ENCODE measurements at regions not wholly inside any gene's neighbourhood (a gene's known extent, or its start where the extent isn't known, plus 50 kb on each side); places are given as distances from the start of the nearest gene placed in this dataset.
"Not testable (repeated sequence)": the region's sequence is repeated elsewhere in the genome, so short reads cannot be mapped to it uniquely, and the experiment has no call there.

DNA sequence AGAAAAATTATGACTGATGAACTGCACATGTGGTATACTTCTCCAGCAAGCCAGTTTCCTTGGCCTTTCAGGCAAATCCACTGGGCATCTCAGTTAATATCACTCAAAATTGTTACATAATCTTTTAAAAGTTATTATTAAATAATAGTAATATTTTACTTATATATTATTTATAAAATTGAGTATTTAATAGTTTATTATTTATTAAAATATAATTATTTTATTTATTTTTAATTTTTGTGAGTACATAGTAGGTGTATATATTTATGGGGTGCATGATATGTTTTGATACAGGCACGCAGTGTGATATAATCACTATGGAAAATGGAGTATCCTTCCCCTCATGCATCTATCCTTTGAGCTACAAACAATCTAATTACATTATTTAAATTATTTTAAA lies 384.1 kb upstream of the LRFN5 start:
- no peaks in the 10 kb centered on the region for H3K9me3 ChIP-seq (ENCODE audit: control insufficient read depth, insufficient read depth, low read length)
- no peak for ATAC-seq
- H3K27ac Mint-ChIP-seq, result no peak overlapping the region
- H3K4me1 ChIP-seq (ENCODE audit: control insufficient read depth, insufficient read depth, low read length), result no peaks in the 10 kb centered on the region
- WGBS (ENCODE audit: insufficient coverage), result no CpG with 5 or more reads among the region's 1 CpG
- no peaks in the 10 kb centered on the region for H3K4me1 Mint-ChIP-seq
- H3K36me3 Mint-ChIP-seq, result peaks cover 6% of the 10 kb centered on the region
- TF ChIP-seq, protein P1, sequence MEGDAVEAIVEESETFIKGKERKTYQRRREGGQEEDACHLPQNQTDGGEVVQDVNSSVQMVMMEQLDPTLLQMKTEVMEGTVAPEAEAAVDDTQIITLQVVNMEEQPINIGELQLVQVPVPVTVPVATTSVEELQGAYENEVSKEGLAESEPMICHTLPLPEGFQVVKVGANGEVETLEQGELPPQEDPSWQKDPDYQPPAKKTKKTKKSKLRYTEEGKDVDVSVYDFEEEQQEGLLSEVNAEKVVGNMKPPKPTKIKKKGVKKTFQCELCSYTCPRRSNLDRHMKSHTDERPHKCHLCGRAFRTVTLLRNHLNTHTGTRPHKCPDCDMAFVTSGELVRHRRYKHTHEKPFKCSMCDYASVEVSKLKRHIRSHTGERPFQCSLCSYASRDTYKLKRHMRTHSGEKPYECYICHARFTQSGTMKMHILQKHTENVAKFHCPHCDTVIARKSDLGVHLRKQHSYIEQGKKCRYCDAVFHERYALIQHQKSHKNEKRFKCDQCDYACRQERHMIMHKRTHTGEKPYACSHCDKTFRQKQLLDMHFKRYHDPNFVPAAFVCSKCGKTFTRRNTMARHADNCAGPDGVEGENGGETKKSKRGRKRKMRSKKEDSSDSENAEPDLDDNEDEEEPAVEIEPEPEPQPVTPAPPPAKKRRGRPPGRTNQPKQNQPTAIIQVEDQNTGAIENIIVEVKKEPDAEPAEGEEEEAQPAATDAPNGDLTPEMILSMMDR (IDR thresholded peaks at IDR 0.05), result no peak
- H3K27ac ChIP-seq (ENCODE audit: low read length), result no peak overlapping the region
- no peak overlapping the region for H3K4me3 ChIP-seq (ENCODE audit: low read length)
- H3K27me3 ChIP-seq (ENCODE audit: control insufficient read depth, insufficient read depth, low read length), result no peaks in the 10 kb centered on the region
- H3K27me3 Mint-ChIP-seq (ENCODE audit: low read depth in 2 of 2), result no peaks in the 10 kb centered on the region
- H3K9me3 Mint-ChIP-seq, result peaks cover 7 to 16% of the 10 kb centered on the region in 2 donors
- intact Hi-C loops (cut with micrococcal nuclease), result no loop called here
- H3K36me3 ChIP-seq (ENCODE audit: control insufficient read depth, insufficient read depth, low read length), result no peaks in the 10 kb centered on the region
- no peak overlapping the region for H3K4me3 Mint-ChIP-seq
- DNase-seq, result no peak

DNA sequence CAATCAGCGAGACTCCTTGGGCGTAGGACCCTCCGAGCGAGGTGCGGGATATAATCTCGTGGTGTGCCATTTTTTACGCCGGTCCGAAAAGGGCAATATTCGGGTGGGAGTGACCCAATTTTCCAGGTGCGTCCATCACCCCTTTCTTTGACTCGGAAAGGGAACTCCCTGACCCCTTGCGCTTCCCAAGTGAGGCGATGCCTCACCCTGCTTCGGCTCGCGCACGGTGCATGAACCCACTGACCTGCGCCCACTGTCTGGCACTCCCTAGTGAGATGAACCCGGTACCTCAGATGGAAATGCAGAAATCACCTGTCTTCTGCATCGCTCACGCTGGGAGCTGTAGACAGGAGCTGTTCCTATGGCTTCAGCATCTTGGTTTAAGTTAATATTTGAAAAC lies 391.7 kb upstream of the LRFN5 start:
- H3K9me3 ChIP-seq (ENCODE audit: control insufficient read depth, insufficient read depth, low read length); H3K27ac Mint-ChIP-seq; H3K36me3 ChIP-seq (ENCODE audit: control insufficient read depth, insufficient read depth, low read length); H3K4me3 Mint-ChIP-seq; intact Hi-C loops (cut with micrococcal nuclease); H3K9me3 Mint-ChIP-seq; ATAC-seq; H3K4me3 ChIP-seq (ENCODE audit: low read length); DNase-seq; H3K4me1 ChIP-seq (ENCODE audit: control insufficient read depth, insufficient read depth, low read length); H3K4me1 Mint-ChIP-seq; H3K36me3 Mint-ChIP-seq; H3K27me3 Mint-ChIP-seq (ENCODE audit: low read depth in 2 of 2); H3K27ac ChIP-seq (ENCODE audit: low read length); H3K27me3 ChIP-seq (ENCODE audit: control insufficient read depth, insufficient read depth, low read length): not testable (repeated sequence)
- WGBS (ENCODE audit: insufficient coverage), result 91% methylated on average over 20 of the region's 22 CpGs

DNA sequence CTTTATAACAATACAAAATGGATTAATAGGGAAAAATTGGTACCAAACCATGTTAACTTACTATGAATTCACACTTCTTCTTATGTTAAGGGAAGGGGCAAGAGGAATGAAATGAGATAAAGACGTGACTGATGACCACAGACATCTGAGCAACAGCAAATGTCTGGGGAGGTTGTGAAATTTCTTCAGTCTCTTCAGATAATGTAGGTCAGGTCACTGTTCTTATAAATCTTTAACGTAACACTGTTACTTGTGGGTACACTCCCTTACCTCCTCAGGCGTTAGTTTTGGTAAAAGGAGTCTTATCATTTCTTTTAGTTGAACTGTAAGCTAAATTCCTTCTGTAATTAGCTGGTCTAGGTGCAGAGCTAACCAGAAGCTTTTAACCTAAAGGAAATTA lies 405.0 kb upstream of the LRFN5 start:
- intact Hi-C loops (cut with micrococcal nuclease), result no loop called here
- DNase-seq (no peak), ATAC-seq (no peak)
- Mint-ChIP-seq H3K9me3 (peaks cover 6 to 8% of the 10 kb centered on the region in 2 donors), H3K4me3 (no peak overlapping the region), H3K36me3 (no peaks in the 10 kb centered on the region), H3K27me3 (ENCODE audit: low read depth in 2 of 2) (no peaks in the 10 kb centered on the region), H3K4me1 (no peaks in the 10 kb centered on the region), H3K27ac (no peak overlapping the region)
- H3K4me1 ChIP-seq (ENCODE audit: control insufficient read depth, insufficient read depth, low read length), result no peaks in the 10 kb centered on the region
- H3K4me3 ChIP-seq (ENCODE audit: low read length), result no peak overlapping the region
- TF ChIP-seq, protein P1 (IDR thresholded peaks at IDR 0.05), result no peak
- H3K27me3 ChIP-seq (ENCODE audit: control insufficient read depth, insufficient read depth, low read length), result no peaks in the 10 kb centered on the region
- H3K27ac ChIP-seq (ENCODE audit: low read length), result no peak overlapping the region
- no peaks in the 10 kb centered on the region for H3K36me3 ChIP-seq (ENCODE audit: control insufficient read depth, insufficient read depth, low read length)
- peaks cover 3% of the 10 kb centered on the region for H3K9me3 ChIP-seq (ENCODE audit: control insufficient read depth, insufficient read depth, low read length)
- 67% methylated on average over 1 of the region's 3 CpGs for WGBS (ENCODE audit: insufficient coverage)

DNA sequence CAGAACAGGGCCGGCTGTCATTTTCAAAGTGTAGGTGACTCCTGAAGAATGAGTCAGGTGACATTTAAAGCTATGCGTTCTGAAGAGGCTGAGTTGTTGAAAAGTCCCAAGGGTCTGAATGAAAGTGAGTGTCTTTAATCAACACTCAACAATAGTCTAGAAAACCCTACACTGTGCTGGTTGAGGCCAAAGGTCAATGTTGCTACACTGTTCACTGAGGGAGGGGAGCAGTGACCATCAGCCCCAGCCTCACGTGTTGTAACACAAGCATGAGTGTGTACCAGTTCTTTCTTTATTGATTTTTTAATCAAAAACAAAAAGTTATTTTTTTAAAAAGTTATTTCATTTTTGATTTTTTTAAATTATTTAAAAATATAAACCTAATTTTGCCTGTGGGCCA lies 418.8 kb upstream of the LRFN5 start:
- whole genome bisulfite sequencing (ENCODE audit: insufficient coverage), result no CpG with 5 or more reads among the region's 3 CpGs

More for the DNA sequence above, 418.8 kb upstream of the LRFN5 start:
- no peak overlapping the region for H3K27ac Mint-ChIP-seq
- Histone ChIP-seq H3K27me3 (ENCODE audit: control insufficient read depth, insufficient read depth, low read length) (no peaks in the 10 kb centered on the region), H3K36me3 (ENCODE audit: control insufficient read depth, insufficient read depth, low read length) (no peaks in the 10 kb centered on the region), H3K4me3 (ENCODE audit: low read length) (no peak overlapping the region), H3K4me1 (ENCODE audit: control insufficient read depth, insufficient read depth, low read length) (no peaks in the 10 kb centered on the region), H3K27ac (ENCODE audit: low read length) (no peak overlapping the region), H3K9me3 (ENCODE audit: control insufficient read depth, insufficient read depth, low read length) (peaks cover 21% of the 10 kb centered on the region)
- no peaks in the 10 kb centered on the region for H3K4me1 Mint-ChIP-seq
- DNase-seq (no peak), ATAC-seq (no peak)
- H3K36me3 Mint-ChIP-seq, result peaks cover 9% of the 10 kb centered on the region
- H3K4me3 Mint-ChIP-seq, result no peak overlapping the region
- no peaks in the 10 kb centered on the region for H3K27me3 Mint-ChIP-seq (ENCODE audit: low read depth in 2 of 2)
- intact Hi-C loops (cut with micrococcal nuclease), result no loop called here
- peaks cover 2 to 35% of the 10 kb centered on the region in 2 donors for H3K9me3 Mint-ChIP-seq
- TF ChIP-seq, protein P1 (IDR thresholded peaks at IDR 0.05), result no peak
